ENCODE measurements at regions not wholly inside any gene's neighbourhood (a gene's known extent, or its start where the extent isn't known, plus 50 kb on each side); places are given as distances from the start of the nearest gene placed in this dataset.

- POLR2A ChIA-PET (ENCODE audit: partially characterized antibody), result no interaction called here
- H3K14ac ChIP-seq (ENCODE audit: insufficient read length), result no peak overlapping the region
- FAIRE-seq, result no peak
Observed at GRCh38 chr5:141735823-141736222, 53.8 kb upstream of the ARAP3 start.

More at GRCh38 chr5:141735823-141736222, 53.8 kb upstream of the ARAP3 start:
- H3K4me3 ChIP-seq (ENCODE audit: extremely low read depth in 1 of 4, insufficient read depth in 2 of 4, low read depth in 3 of 4, low read length in 4 of 4), result no peak overlapping the region
- 80% methylated on average over 1 of the region's 1 CpG; no CpG with 5 or more reads in 1 of the 2 experiments for WGBS, 2 experiments (ENCODE audit: extremely low coverage in 1 of 2, insufficient coverage in 1 of 2, insufficient read length in 1 of 2, insufficient replicate concordance in 2 of 2, low coverage in 1 of 2, low lambda C conversion rate in 2 of 2, missing lambda C conversion rate in 1 of 2)
- H2AK5ac ChIP-seq (ENCODE audit: low read depth, low read length), result no peak overlapping the region
- H3K18ac ChIP-seq (ENCODE audit: extremely low read depth, low read length), result no peak overlapping the region
- peaks cover 0 to 10% (median 3%) of the 10 kb centered on the region in 4 experiments; a peak in 5 of 7 replicates for H3K4me1 ChIP-seq (replicated peaks in 1 of 4; ENCODE audit: control insufficient read depth in 3 of 4, insufficient read depth in 4 of 4, low read length in 3 of 4)
- H3K23me2 ChIP-seq (ENCODE audit: low read depth, low read length), result no peaks in the 10 kb centered on the region
- 0 out of 2 replicates have a peak overlapping the region, but pooled peaks have one; percentile 3 for H2BK15ac ChIP-seq (ENCODE audit: low read length)
- H2BK5ac ChIP-seq (ENCODE audit: low read depth, low read length), result no peak overlapping the region
- no peak overlapping the region for H4K5ac ChIP-seq (ENCODE audit: insufficient read length, low read depth, low read length)
- no peak for TF ChIP-seq POU5F1 (IDR thresholded peaks at IDR 0.05; ENCODE audit: low read depth, low read length)
- no peak for TF ChIP-seq ZNF274 (IDR thresholded peaks at IDR 0.05; ENCODE audit: borderline replicate concordance, extremely low read depth, low read length)
- TF ChIP-seq RAD21 (IDR thresholded peaks at IDR 0.05 in 1 of 2, conservative IDR thresholded peaks at IDR 0.05 in 1 of 2; ENCODE audit: low read depth in 2 of 2, low read length in 2 of 2), result no peak
- no peak for TF ChIP-seq RFX5 (IDR thresholded peaks at IDR 0.05; ENCODE audit: borderline replicate concordance, low read depth, low read length)
- no peak overlapping the region for H3K9ac ChIP-seq (replicated peaks in 1 of 4; ENCODE audit: extremely low read depth in 1 of 4, low read depth in 3 of 4, low read length in 3 of 4)
- H3K36me3 ChIP-seq (ENCODE audit: control insufficient read depth in 2 of 4, insufficient read depth in 4 of 4, low read length in 3 of 4), result no peaks in the 10 kb centered on the region
- H3K4ac ChIP-seq (replicated peaks; ENCODE audit: insufficient read length, low read depth, low read length), result no peak overlapping the region
- H3K56ac ChIP-seq (replicated peaks; ENCODE audit: insufficient read length, low read depth, low read length), result no peak overlapping the region
- no peaks in the 10 kb centered on the region for H3K79me1 ChIP-seq (ENCODE audit: low read depth, low read length)
- no peak for DNase-seq (ENCODE audit: low read depth in 1 of 2, low spot score in 2 of 2)
- H3K9me3 ChIP-seq (ENCODE audit: insufficient read depth in 2 of 2, low read depth in 1 of 2, low read length in 1 of 2), result no peaks in the 10 kb centered on the region
- H2BK120ac ChIP-seq (replicated peaks; ENCODE audit: low read depth, low read length), result no peak overlapping the region
- H2BK20ac ChIP-seq (ENCODE audit: low read length), result no peak overlapping the region
- H3K23ac ChIP-seq (ENCODE audit: insufficient read length), result no peak overlapping the region
- no peaks in the 10 kb centered on the region for H4K20me1 ChIP-seq (replicated peaks in 1 of 2; ENCODE audit: control insufficient read depth in 1 of 2, insufficient read depth in 2 of 2, low read length in 2 of 2)
- CTCF ChIA-PET (ENCODE audit: partially characterized antibody), result interaction anchor here (1.1 to 7.0 kb wide), 7 partner anchors 9 to 215 kb away, joined by 3 to 38 read pairs (median 3); no protein-coding TSS in a partner anchor
- H2BK12ac ChIP-seq (ENCODE audit: low read depth, low read length), result no peak overlapping the region
- no peak overlapping the region for H3K4me2 ChIP-seq (ENCODE audit: insufficient read depth in 1 of 2, low read depth in 2 of 2, low read length in 2 of 2)
- H4K91ac ChIP-seq (replicated peaks; ENCODE audit: insufficient read length, low read length), result no peak overlapping the region
- no peak overlapping the region for H2AFZ ChIP-seq (ENCODE audit: low read length)
- H3K27me3 ChIP-seq (replicated peaks in 1 of 4; ENCODE audit: control insufficient read depth in 3 of 4, extremely low read depth in 1 of 4, insufficient read depth in 3 of 4, low read length in 3 of 4), result no peaks in the 10 kb centered on the region
- H4K8ac ChIP-seq (ENCODE audit: extremely low read depth, insufficient read depth, low read length), result no peak overlapping the region; the same call in 1 of the 2 replicates
- no peaks in the 10 kb centered on the region for H3K79me2 ChIP-seq (ENCODE audit: control insufficient read depth in 1 of 2, insufficient read depth in 2 of 2, low read length in 2 of 2)
- no peak overlapping the region for H3K27ac ChIP-seq (ENCODE audit: low read depth, low read length)

All from H1 (cell line).